ENCODE measurements at regions not wholly inside any gene's neighbourhood (a gene's known extent, or its start where the extent isn't known, plus 50 kb on each side); places are given as distances from the start of the nearest gene placed in this dataset.

DNA sequence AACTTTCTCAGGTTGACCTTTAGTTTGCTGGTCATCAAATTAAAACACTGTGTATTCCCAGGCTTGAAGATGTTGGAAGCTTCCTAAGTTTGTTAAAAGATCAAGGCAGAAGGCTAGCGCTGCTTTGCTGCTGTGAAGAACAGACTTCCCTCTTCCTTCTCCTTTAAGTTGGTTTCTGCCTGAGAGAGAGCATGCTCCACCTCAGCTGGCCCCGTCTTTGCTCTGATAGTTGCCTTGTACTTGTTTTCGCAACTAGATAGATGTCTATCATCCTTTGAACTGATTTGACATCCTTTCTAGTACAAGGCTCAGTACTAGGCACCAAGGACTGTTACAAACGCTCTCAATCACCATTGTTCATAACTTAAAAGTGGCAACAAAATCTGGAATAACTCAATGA, 177.8 kb upstream of the MKLN1 start:
- TF ChIP-seq, protein P1, sequence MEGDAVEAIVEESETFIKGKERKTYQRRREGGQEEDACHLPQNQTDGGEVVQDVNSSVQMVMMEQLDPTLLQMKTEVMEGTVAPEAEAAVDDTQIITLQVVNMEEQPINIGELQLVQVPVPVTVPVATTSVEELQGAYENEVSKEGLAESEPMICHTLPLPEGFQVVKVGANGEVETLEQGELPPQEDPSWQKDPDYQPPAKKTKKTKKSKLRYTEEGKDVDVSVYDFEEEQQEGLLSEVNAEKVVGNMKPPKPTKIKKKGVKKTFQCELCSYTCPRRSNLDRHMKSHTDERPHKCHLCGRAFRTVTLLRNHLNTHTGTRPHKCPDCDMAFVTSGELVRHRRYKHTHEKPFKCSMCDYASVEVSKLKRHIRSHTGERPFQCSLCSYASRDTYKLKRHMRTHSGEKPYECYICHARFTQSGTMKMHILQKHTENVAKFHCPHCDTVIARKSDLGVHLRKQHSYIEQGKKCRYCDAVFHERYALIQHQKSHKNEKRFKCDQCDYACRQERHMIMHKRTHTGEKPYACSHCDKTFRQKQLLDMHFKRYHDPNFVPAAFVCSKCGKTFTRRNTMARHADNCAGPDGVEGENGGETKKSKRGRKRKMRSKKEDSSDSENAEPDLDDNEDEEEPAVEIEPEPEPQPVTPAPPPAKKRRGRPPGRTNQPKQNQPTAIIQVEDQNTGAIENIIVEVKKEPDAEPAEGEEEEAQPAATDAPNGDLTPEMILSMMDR (IDR thresholded peaks at IDR 0.05), result no peak
- TF ChIP-seq ZFX (IDR thresholded peaks at IDR 0.05; ENCODE audit: borderline replicate concordance), result no peak

All from 22Rv1 (cell line).